ENCODE measurements at regions not wholly inside any gene's neighbourhood (a gene's known extent, or its start where the extent isn't known, plus 50 kb on each side); places are given as distances from the start of the nearest gene placed in this dataset.

DNA sequence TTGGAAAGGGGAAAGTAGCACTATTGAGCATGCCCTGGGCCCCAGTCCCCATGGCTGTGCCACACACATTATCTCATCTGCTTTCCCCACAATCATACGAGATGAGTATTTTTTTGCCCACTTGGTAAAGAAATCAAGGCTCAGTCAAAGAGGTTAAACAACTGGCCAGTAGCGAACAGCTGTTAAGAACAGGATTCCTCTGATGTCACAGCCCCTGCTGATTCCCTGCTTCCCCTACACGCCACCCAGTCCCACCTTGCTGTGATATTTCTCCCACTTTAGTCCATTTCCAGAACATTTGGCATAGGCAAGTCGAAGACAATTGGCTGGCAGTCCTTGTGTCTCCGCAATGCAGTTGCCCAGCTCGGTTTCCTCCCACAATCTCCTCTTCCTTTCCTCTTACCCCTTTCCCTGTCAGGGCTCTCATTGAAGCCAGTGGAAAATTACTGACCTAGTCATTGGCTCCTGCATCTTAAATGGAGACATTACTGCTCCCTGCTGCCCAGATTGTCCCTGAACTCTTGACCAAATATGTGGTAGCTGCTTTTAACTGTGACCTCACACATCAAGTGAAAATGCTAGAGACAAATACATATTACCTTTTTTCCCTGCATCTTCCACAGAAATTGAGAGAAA, 56.5 kb upstream of the EEPD1 start:
- DNase-seq (ENCODE audit: low read depth in 2 of 2) = no peak

DNA sequence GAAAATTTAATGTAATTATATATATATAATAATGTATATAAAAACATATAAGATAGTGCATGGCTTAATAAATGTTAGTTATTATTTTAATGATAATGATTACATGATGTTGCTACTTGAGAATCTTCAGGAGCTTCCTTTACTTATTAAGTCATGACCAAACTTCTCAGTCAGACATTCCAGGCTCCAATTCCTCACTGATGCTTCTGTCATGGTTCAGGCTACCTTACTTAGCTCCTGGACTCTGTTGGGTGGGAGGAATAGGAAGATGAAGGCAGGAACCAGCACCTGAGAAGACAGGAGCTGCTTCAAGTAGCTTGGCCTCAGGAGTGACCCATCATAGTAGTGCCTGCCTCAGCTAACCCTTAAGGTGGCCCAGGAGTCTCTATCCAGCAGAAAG, 55.0 kb upstream of the EEPD1 start:
- no peak for DNase-seq (ENCODE audit: low read depth in 2 of 2)

DNA sequence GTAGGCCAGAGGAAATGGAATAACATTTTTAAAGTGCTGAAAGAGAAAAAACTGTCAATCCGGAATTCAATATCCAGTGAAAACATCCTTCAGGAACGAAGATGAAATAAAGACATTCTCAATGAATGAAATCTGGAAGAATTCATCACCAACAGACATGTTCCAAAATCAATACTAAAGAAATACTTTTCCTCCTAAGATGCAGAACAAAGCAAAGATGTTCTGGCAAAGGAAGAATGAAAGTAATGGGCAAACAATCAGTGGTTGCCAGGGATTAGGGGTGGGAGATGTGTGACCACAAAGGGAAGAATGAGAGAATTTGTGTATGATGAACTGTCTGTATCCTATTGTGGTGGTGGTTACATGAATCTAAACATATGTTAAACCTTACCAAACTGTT, 52.8 kb upstream of the EEPD1 start:
- DNase-seq (ENCODE audit: low read depth in 2 of 2) = no peak

DNA sequence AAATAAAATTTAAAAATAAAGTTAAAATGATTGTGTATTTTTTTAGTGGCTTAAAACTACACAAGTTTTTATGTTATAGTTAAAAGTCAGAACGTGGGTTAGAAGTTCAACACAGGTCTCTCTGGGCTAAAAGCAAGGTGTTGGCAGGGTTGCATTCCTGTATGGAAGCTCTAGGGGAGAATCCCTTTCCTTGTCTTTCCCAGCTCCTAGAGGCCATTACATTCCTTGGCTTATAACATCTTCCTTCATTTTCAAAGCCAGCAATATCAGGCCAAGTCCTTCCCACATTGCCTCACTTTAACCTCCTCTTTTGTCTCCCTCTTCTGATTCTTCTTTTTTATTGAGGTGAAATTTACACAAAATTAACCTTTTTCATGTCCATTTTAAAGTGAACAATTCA, 52.4 kb upstream of the EEPD1 start:
- no peak for DNase-seq (ENCODE audit: low read depth in 2 of 2)
